Caki2 (cell line): ENCODE measurements at regions not wholly inside any gene's neighbourhood (a gene's known extent, or its start where the extent isn't known, plus 50 kb on each side); places are given as distances from the start of the nearest gene placed in this dataset.

Experiments used
- DNase-seq: peaks from one replicate; pipeline ENCODE4 v3.0.0-alpha.2; 2015; ENCODE audit warnings: low read depth
- in situ Hi-C: cut with HindIII; loops from 2 replicates; pipeline ENCODE4 v1.10.0; 2016; ENCODE audit warnings: low sequenced_read_pairs, low pct_unique_long_range_greater_than_20kb, mixed read lengths

DNA sequence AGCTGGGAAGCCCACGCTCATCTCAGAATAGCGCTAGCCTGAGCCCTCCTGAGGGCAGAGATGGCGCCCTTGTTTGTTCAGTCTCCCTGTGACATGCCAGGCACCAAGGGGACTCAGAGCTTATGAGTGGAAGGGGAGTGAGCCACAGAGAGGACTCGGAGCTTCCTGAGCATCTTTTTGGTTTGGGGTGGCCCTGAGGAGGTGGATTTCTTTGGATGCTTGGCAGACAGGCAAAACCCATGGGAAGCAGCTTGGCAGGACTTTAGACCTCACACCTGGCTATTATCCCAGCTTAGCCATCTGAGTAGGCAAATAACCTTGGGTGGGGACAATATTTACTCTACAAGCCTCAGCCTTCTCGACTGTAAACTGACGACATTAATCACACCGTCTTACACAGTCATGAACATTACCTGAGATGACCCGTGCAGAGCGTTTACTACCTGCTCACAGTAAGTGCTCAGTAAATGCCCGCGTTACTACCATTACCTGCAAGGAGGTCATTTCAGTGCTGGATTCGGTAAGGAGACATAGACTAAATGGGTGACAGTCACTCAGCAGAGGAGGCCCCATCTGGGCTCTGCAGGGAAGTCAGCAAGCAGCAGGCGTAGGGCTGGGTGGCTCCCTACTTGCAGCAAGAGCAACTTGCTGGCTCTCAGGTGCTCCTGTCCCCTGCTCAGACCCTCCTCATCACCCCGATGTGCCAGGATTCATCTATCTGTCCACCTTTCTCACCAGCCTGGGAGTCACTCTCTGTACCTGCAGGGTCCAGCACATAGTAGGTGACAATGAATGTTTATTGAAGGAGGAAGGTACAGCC is 54.9 kb downstream of the KLHDC7A start:
- in situ Hi-C loops, result no loop called here
- no peak for DNase-seq

DNA sequence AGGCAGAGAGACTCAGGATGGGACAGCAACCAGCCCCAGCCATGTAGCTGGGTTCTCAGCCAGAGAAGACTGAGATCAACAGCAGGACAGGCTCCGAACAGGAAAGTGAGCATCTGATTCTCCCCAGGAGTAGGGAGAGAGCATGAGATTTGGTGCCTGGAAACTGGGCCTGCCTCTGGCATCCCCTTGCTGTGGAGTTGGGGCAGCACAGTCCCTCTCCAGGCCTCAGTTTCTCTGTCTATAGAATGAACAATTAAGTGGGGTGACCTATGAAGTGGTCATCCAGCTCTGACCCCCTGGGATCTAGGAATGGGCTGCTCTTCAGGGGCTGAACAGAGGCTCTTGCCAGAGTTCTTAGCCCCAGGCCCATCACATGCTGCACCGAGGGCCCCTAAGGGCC is 55.6 kb downstream of the KLHDC7A start:
- no peak for DNase-seq
- in situ Hi-C loops, result no loop called here

DNA sequence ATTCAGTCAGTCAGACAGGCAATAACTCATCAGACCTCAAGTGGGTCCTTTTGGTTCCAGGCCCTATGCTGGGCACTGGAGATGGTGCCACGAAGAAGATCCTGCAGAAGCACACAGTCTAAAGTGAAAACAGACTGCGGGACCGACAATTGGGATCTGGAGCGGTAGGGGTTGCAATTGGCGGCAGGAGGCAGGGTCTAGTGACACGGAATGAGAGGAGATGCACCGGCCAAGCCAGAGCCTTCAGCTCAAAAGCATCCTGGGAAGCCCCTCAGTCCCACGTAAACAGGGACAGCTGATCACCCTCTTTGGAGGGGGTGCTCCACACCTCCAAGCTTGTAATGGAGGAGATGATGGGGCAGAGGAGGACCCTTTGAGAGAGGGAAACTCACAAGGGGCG is 56.2 kb downstream of the KLHDC7A start:
- no peak for DNase-seq
- in situ Hi-C loops, result no loop called here

DNA sequence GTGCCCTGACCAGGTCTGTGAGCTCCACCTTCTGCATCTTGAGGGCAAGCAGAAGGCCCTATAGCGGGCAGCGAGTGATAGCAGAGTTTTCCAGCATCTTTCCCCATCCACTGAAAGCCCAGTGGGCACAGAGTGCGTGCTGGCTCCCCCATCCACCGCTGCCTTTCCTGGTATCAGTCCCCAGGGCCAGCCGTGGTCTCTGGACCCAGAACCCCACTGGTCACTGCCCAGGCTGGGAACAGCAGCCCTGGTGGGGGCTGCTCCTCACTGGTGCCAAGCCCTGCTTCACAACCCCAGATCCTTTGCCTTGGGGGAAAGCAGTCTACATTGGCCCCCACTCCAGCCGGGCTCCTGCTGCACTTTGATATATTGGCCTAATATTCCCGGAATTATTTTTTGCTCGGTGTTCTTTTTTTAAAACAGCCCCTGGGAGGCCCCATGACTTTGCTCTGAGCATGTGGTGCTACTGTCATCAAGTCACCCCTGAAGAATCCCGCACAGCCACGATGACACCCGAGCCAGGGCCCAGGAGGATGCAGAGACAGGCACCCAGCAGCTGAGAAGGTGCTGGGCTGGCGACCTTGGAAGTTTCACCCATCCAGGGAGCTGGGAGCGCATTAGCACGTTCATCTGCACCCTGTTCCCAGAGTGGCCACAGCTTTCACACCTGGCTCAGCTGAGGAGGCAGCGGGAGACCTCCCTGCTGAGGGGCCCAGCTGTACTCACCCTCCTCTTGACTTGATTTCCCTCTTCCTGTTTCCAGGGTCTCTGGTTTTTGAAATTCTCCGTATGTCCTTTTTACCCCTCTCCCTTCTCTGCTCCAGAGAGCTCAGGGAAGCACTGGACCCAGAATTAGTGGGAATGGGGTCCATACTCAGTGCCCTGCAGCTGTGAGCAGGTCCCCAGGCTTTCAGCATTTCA is 56.9 kb downstream of the KLHDC7A start:
- in situ Hi-C loops, result no loop called here
- no peak for DNase-seq

DNA sequence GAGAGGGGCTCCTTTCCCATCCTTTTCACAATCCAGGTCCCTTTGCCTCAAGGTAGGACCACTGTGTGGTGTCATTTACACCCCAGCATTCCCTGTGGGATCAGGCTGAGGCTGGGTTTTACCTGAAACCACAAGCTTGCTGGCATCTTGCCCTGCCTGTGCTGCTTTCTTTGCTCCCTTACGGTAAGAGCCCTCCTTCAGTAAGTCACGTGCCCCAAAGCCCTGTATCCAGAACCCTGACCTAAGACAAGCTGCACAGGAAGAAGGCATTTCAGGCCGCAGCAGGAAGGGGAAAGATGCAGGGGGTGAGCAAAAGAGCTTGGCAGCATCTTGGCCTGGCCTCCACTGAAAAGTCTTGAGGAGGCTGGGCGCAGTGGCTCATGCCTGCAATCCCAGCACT is 58.4 kb downstream of the KLHDC7A start:
- in situ Hi-C loops, result no loop called here
- no peak for DNase-seq

DNA sequence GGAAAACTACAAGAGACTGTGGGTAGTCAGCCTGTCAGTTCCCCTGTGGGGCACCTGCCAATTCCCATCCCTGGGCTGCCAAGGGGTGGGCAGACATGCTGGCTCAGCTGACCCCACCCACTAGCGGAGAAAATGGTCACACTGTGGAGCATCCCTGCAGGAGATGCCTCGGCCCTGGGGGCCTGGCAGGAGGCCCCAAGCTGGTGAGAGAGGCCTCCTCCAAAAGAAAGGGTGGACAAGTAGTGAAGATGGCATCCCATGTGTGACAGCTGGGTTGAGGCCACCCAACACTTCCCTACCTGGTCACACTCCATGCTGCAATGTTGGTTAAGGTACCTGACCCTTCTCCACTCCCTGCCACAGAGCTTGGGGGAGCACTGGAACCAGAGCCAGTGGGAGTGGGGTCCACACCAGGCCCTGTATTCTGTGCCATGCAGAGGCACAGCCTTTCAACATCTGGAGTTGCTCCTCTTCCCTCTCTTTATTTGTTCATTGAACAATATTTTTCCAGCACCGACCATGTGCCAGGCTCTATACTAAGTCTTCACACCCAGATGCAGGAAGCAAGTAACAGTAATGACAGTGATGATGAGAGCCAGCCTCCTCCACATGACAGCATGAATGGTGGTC is 59.5 kb downstream of the KLHDC7A start:
- no peak for DNase-seq
- in situ Hi-C loops, result no loop called here

DNA sequence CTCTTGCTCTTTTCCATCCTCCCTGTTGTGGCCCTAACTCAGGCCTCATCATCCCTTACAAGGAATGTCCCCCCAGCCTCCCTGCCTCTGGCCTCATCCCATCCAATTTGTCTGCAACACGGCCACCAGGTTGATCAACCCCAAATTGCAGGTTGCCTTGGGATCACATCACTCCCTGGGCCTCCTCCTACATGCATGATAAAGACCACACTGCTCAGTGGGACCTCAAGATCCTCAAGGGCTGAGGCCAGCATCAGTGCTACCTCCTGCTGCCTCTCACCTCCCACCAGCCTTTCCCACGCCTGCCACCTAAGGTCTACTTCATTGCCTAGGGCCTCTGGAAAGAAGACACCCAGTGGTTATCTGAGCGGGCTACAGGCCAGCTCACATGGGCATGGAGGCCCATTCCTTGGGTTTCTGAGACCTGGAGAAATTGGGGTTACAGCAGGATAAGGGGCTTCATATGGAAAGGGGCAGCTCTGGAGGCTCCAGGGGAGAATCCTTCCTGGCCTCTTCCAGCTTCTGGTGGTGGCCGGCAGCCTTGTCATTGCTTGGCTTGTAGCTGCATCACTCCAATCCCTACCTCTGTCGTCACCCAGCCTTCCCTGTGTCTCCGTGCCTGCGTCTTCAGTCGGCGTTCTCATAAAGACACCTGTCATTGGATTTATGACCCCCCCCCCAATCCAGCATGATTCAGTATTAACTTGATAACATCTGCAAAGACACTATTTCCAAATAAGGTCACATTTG is 60.5 kb downstream of the KLHDC7A start:
- in situ Hi-C loops, result no loop called here
- DNase-seq, result no peak

DNA sequence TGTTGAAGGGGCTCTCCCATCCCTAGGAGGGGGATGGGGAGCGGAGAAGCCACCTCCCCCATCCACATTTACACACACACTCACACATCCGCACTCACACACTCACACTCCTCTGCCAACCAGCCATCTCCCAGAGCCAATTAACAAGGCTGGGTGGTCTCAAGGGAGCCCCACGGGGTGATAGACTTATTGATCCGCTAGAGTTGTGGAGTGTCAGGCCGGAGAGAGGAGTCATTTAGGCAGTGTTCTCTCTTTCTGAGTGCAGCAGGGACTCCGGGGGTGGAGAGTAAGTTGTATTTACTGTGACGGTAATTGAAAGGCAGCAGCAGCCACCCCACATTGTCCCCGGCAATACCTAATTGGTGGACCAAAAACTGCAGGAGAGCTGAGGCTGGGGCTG is 61.6 kb downstream of the KLHDC7A start:
- in situ Hi-C loops, result no loop called here
- DNase-seq, result no peak

DNA sequence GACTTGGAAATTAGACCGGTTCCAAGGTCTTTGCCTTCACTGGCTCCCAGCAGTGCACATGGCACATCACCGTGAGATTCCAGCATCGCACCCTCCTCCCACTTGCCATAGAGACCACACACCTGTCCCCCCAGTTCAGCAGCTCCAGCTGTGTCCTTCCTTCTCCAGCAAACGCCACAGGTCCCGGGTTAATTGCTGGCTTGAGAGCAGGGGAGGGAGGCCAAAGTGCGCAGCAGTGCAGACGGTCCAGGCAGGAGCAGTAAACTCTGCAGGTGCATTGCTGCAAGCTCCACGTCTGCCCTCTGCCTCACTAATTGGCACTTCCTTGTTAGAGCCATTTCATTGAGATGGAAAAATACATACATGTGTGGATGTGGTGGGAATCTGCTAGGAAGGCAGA is 65.3 kb downstream of the KLHDC7A start:
- DNase-seq, result no peak
- in situ Hi-C loops, result no loop called here

DNA sequence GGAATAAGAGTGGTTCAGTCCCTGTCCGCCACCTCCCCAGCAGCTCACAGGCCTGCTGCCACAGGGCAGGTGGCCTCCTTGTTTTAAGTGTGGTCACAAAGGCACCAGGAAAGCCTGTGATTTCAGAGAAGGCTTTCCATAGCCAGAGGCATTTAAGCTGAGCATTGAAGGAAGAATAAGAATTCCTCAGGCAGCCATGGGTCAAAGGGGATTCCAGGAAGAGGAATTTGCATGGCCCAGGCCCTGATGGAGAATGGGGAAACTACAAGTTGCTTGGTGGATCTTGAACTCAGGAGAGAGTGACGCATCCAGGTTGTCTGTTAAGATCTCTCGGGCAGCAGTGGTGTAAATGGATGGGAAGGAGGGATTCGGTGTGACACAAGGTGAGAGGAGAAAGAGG is 66.7 kb downstream of the KLHDC7A start:
- DNase-seq, result no peak
- in situ Hi-C loops, result no loop called here

DNA sequence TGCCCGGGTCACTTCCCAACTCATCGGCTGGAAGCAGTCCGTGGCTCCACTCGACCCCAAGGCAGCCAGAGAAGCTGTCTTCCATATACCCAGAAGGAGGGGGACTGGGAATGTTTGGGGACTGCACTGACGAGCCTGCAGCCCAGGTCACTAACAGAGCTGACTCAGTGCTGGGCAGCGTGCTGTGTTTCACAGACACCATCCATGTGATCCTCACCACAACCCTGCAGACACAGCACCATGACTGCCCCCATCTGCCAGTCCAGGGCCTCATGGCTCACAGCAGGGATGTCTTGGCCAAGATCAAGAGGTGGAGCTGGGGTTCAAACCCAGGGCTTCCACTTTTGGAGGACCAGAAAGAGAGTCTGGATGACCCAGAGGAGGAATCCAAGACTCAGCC is 67.9 kb downstream of the KLHDC7A start:
- in situ Hi-C loops, result no loop called here
- DNase-seq, result no peak

DNA sequence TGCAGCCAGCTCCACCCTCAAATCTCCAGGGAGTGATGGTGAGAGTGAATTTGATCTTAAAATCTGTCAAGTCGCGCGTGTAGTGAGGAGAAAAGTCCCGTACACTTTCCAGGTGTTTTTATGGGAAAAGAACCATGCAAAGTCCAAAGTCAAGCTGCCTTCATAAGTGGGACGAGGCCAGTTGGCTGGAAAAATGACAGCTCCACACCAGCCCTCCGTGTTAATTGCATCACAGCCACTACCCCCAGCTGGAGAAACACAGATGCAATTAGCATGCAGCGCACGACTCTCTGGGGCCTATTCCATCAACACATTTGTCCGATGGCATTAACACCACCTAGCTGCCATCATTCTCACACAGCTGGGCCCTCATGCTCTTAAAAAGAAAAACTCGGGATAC is 68.4 kb downstream of the KLHDC7A start:
- no peak for DNase-seq
- in situ Hi-C loops, result no loop called here

DNA sequence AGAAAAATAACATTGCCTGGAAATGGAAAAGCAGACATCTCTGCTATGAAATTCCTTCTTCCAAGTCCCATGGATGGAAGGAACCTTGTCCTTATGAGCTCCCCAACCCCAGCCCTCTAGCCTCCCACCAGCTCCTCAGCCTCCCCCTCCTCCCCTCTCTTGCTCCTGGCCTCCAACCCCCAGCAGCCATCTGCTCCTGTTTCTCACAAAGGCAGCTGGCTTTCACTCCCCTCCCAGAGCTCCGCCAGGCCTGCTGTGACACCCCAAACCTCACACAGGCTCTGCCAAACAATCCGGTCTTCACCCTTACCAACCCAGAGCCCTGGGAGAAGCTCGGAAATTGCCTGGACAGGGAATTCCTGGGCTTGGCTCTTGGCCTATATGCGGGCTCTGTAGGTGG is 69.2 kb downstream of the KLHDC7A start:
- DNase-seq, result no peak
- in situ Hi-C loops, result no loop called here

DNA sequence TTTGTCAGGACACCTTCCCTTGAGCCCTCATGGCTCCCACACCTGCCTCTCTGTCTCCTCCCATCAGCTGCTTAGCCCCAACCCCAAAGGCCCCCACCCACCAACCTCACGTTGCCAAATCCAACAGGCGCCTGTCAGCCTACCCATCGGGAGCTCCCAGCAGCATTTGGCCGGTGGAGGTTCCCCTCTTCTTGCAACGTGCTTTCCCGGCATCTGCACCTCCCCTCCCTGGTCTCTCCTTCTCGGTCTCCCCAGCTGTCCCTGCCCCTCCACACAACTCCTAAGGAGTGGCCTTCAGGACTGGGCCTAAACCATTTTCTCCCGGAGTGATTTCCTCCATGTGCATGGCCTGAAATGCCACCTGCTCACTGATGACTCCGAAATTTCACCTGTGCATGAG is 71.9 kb downstream of the KLHDC7A start:
- DNase-seq, result no peak
- in situ Hi-C loops, result no loop called here

DNA sequence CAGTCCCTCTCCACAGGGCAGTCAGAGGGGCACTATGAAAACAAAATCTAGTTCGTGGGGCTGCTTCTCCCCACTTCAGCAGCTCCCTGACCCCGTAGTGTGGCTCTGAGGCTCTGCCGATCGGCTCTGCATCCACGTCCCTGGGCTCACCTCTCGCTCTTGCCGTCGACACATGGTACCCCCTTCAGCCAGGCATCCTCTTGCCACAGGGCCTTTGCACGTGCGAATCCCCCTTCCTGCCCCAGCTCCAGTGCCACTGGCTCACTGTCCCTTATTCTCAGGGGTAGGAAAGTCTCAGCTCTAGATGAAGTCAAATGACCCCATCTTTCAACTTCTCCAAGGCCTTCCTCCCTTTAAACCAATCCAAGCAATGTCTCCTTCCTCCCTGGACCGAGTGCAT is 72.7 kb downstream of the KLHDC7A start:
- no peak for DNase-seq
- in situ Hi-C loops, result no loop called here

DNA sequence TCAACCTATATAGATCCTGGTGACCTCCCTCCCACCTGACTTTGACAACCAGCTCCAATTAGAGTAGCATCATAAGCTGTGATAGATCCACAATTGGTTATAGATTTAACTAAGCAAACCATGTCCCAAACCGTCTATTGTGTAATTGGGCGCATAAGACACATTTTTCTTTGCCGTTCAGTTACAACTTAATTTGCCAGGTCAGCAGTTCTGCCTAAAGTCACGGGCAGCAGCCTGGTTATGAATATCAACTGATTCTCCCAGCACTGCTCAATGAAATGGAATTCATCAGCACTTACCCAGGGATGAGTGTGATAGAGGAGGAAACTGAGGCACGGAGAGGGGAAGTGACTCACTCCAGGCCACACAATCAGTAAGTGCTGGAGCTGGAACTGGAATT is 73.4 kb downstream of the KLHDC7A start:
- DNase-seq, result no peak
- in situ Hi-C loops, result no loop called here

DNA sequence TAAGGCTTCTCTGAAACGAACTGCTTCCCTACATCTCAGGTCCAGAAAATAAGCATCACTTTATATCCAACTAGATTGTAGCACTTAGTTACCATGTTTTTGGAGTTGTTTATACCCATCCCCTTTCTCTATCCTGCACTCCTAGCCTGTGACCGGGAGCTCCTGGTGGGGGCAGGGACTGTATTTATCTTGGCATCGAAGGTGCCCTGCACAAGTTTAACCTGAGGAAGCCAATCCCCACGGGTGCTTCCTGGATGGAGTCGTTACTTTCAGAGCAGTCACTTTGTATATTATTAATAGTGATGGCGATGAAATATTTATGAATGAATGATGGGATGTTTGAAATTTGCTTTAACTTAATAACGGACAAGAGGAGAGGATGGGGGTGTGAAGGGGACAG is 73.9 kb downstream of the KLHDC7A start:
- DNase-seq, result no peak
- in situ Hi-C loops, result no loop called here

DNA sequence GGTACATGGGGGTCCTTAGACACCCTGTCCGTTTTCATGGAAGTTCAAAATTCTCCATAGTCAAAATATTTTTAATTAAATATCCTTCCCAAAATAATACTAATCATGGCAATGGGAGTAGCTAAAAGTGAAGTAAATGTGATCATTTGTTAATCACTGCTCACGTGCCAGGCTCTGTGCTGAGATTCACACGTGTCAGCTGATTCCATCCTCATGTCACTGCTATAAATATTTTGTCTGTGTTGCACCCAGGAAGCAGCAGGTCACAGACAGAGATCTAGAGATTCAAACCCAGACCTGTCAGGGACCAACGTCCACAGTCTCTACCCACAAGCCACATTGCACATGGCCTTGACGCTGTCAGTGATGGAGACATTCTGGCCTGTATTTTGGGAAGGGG is 74.3 kb downstream of the KLHDC7A start:
- DNase-seq, result no peak
- in situ Hi-C loops, result no loop called here

DNA sequence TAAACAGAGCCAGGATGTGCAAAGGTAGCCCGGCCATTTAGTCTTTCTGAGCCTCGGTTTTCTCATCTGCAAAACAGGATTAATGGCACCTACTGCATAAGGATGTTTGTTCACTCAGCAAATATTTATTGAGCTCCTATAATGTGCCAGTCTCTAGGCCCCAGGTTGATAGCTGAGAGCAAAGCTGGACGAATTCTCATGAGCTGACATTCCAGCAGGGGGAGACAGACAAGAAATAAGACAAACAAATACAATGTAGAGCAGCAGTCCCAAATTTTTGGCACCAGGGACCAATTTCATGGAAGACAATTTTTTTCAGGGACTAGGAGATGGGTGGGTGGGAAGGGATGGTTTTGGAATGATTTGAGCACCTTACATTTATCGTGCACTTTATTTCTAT is 74.3 kb upstream of the PAX7 start:
- in situ Hi-C loops, result no loop called here
- no peak for DNase-seq
